PC-3 (cell line): ENCODE measurements at regions not wholly inside any gene's neighbourhood (a gene's known extent, or its start where the extent isn't known, plus 50 kb on each side); places are given as distances from the start of the nearest gene placed in this dataset.
A peak's percentile ranks its signal among the peaks of the same experiment; 100 is the strongest.

Source experiments
- ATAC-seq: fragments of 200-7000 bp; cut with Tn5 transposase; 2 replicates; pipeline ENCODE4 v1.9.1; 2020; ENCODE audit warnings: mild to moderate bottlenecking, moderate library complexity
- BruUV-seq: library from RNA; stranded (reverse); fragments of 400-500 nt; replicated peaks from 2 replicates; lab custom pipeline; 2021; lab: Mats Ljungman, UMichigan
- CTCF ChIA-PET: fragments of 300-600 bp; sonication (Branson Sonifier 250); formaldehyde crosslinking; loops from one replicate; lab custom pipeline; 2022; ENCODE audit warnings: antibody characterized with exemption; lab: Charles Lee
- POLR2A ChIA-PET: fragments of 300-600 bp; sonication (Branson Sonifier 250); formaldehyde crosslinking; loops from one replicate; lab custom pipeline; 2022; ENCODE audit warnings: antibody characterized with exemption; ENCODE audit not compliant: unreplicated experiment; lab: Charles Lee
- DNase-seq: peaks from one replicate; pipeline ENCODE4 v3.0.0-alpha.2; 2015
- H2AFZ ChIP-seq: fragments of 300-600 bp; sonication (generic); 2 replicates; pipeline ENCODE4 v1.6.0; 2016; ENCODE audit warnings: antibody characterized with exemption, low read length
- H3F3A ChIP-seq: fragments of 300-600 bp; sonication (generic); one replicate; pipeline ENCODE4 v1.6.0; 2017; ENCODE audit warnings: antibody characterized with exemption, low read length, control low read depth, mild to moderate bottlenecking; ENCODE audit not compliant: unreplicated experiment
- H3K27ac ChIP-seq: fragments of 300-600 bp; sonication (generic); 2 replicates; pipeline ENCODE4 v1.5.1; 2016; ENCODE audit warnings: mild to moderate bottlenecking, low read length
- H3K27me3 ChIP-seq: fragments of 300-600 bp; sonication (generic); 2 replicates; pipeline ENCODE4 v1.6.1; 2016; ENCODE audit warnings: low read length, mixed read lengths
- H3K36me3 ChIP-seq: fragments of 300-600 bp; sonication (generic); 2 replicates; pipeline ENCODE4 v1.6.1; 2016; ENCODE audit warnings: low read depth, mixed run types, low read length, mixed read lengths
- H3K4me1 ChIP-seq: fragments of 300-600 bp; sonication (generic); 2 replicates; pipeline ENCODE4 v1.5.1; 2016; ENCODE audit warnings: low read length; ENCODE audit not compliant: insufficient read depth
- H3K4me2 ChIP-seq: fragments of 300-600 bp; sonication (generic); 2 replicates; pipeline ENCODE4 v1.6.0; 2016; ENCODE audit warnings: low read length
- H3K4me3 ChIP-seq: fragments of 300-600 bp; sonication (generic); 2 replicates; pipeline ENCODE4 v1.5.1; 2016; ENCODE audit warnings: mild to moderate bottlenecking, low read length, mixed read lengths
- H3K79me2 ChIP-seq: fragments of 300-600 bp; sonication (generic); 2 replicates; pipeline ENCODE4 v1.6.1; 2017; ENCODE audit warnings: low read length, mixed read lengths
- H3K9ac ChIP-seq: fragments of 300-600 bp; sonication (generic); 2 replicates; pipeline ENCODE4 v1.6.0; 2016; ENCODE audit warnings: mild to moderate bottlenecking, low read length
- H3K9me2 ChIP-seq: fragments of 300-600 bp; sonication (generic); replicated peaks from 2 replicates; pipeline ENCODE4 v1.6.1; 2016; ENCODE audit warnings: mixed run types, low read length, mixed read lengths
- H3K9me3 ChIP-seq: fragments of 300-600 bp; sonication (generic); 2 replicates; pipeline ENCODE4 v1.6.1; 2016; ENCODE audit warnings: low read length, mixed read lengths
- H4K20me1 ChIP-seq: fragments of 300-600 bp; sonication (generic); 2 replicates; pipeline ENCODE4 v1.6.1; 2016; ENCODE audit warnings: low read length, mixed read lengths
- EZH2 ChIP-seq: fragments of 300-600 bp; sonication (generic); IDR thresholded peaks from one replicate; pipeline ENCODE4 v1.6.1; 2017; ENCODE audit warnings: antibody characterized with exemption, mild to moderate bottlenecking, low read length; ENCODE audit not compliant: unreplicated experiment
- EZH2phosphoT487 ChIP-seq: fragments of 300-600 bp; sonication (generic); IDR thresholded peaks from 2 replicates; pipeline ENCODE4 v1.6.1; 2018; ENCODE audit warnings: mild to moderate bottlenecking, antibody characterized with exemption, low read length, borderline replicate concordance
- intact Hi-C: fragments of 100-400 bp; cut with micrococcal nuclease; formaldehyde crosslinking; loops from 2 replicates; pipeline ENCODE4 v1.9.0; 2023
- TF ChIP-seq, protein P1 (sequence below): fragments of 300-600 bp; sonication (generic); conservative IDR thresholded peaks from 2 replicates; pipeline ENCODE4 v1.5.1; 2017; ENCODE audit warnings: antibody characterized with exemption, low read depth, mild to moderate bottlenecking, low read length

DNA sequence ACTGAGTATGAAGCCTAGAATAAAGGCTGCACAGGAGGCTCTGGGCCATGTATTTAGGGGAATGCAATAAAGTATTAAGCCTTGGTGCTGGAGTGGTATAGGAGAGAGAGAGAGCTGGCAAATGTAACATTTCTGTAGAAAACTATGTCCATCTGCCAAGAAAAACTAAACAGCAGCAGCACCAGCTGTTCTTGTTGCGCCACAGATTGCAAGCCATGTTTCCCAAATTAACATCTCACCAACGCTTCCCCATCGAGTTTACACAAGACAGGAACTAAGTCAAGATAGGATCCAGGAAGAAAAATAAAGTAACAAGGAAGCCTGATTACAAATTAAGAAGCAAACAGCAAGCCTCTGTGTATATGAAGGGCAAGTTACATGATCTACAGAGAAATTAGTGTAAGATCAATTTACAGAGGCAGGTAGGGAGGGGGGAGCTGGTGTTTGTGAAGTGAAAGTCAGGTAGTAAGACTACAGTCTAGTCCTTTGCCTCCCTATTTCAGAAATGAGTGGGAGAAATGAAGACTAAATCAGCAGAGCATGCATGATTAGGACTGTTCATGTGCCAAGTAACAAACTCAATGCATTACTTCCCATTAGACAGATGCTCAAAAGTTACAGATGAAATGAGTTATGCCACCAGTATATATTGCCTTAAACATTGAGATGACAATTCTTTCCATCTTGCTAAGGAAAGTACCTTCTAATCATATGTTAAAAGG lies 900.5 kb downstream of the EPHA3 start:
- Histone ChIP-seq H3K9me3 (no peaks in the 10 kb centered on the region), H3K36me3 (no peaks in the 10 kb centered on the region), H3K79me2 (no peaks in the 10 kb centered on the region), H4K20me1 (no peaks in the 10 kb centered on the region), H2AFZ (no peak overlapping the region), H3K4me3 (no peak overlapping the region), H3F3A (no peaks in the 10 kb centered on the region), H3K9me2 (no peaks in the 10 kb centered on the region), H3K27me3 (peaks cover 9% of the 10 kb centered on the region; the same call in 1 of the 2 replicates), H3K4me2 (no peak overlapping the region), H3K4me1 (no peaks in the 10 kb centered on the region), H3K9ac (no peak overlapping the region), H3K27ac (no peak overlapping the region)
- CTCF ChIA-PET, result no interaction called here
- no TSS peak for BruUV-seq
- no peak for TF ChIP-seq EZH2phosphoT487
- TF ChIP-seq EZH2, result no peak
- TF ChIP-seq, protein P1, sequence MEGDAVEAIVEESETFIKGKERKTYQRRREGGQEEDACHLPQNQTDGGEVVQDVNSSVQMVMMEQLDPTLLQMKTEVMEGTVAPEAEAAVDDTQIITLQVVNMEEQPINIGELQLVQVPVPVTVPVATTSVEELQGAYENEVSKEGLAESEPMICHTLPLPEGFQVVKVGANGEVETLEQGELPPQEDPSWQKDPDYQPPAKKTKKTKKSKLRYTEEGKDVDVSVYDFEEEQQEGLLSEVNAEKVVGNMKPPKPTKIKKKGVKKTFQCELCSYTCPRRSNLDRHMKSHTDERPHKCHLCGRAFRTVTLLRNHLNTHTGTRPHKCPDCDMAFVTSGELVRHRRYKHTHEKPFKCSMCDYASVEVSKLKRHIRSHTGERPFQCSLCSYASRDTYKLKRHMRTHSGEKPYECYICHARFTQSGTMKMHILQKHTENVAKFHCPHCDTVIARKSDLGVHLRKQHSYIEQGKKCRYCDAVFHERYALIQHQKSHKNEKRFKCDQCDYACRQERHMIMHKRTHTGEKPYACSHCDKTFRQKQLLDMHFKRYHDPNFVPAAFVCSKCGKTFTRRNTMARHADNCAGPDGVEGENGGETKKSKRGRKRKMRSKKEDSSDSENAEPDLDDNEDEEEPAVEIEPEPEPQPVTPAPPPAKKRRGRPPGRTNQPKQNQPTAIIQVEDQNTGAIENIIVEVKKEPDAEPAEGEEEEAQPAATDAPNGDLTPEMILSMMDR, result no peak
- DNase-seq (no peak), ATAC-seq (no peak)
- POLR2A ChIA-PET, result no interaction called here
- intact Hi-C loops, result no loop called here

DNA sequence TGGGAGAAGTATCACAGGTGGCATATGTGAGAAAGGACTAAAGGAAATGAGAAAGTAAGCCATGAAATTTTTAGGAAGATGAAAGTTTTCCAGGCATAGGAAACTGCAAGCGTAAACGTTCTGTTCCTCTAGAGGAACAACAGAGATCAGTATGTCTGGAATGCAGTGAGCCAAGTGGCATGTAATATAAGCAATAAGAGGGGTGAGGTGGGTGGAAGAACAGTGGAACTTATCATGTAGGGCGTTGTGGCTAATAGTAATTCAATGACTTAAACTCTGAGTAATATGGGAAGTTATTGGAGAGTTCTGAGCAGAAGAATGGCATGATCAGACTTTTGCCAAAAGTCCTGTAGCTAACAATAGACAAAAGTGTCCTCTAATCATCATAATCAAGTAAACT lies 902.9 kb downstream of the EPHA3 start:
- Histone ChIP-seq H3K9me3 (no peaks in the 10 kb centered on the region), H3K27ac (no peak overlapping the region), H3K4me2 (no peak overlapping the region), H4K20me1 (no peaks in the 10 kb centered on the region), H3K4me3 (no peak overlapping the region), H3K9me2 (no peaks in the 10 kb centered on the region), H3K4me1 (peaks cover 3% of the 10 kb centered on the region), H3K79me2 (no peaks in the 10 kb centered on the region), H2AFZ (no peak overlapping the region), H3K9ac (no peak overlapping the region), H3F3A (no peaks in the 10 kb centered on the region), H3K27me3 (peaks cover 2% of the 10 kb centered on the region; the same call in 1 of the 2 replicates), H3K36me3 (no peaks in the 10 kb centered on the region)
- peak; percentile 49 for DNase-seq
- ChIA-PET POLR2A (no interaction called here), CTCF (no interaction called here)
- peak; percentile 45 for ATAC-seq
- no peak for TF ChIP-seq EZH2phosphoT487
- TF ChIP-seq, protein P1, result no peak
- TF ChIP-seq EZH2, result no peak
- no TSS peak for BruUV-seq
- intact Hi-C loops, result no loop called here

DNA sequence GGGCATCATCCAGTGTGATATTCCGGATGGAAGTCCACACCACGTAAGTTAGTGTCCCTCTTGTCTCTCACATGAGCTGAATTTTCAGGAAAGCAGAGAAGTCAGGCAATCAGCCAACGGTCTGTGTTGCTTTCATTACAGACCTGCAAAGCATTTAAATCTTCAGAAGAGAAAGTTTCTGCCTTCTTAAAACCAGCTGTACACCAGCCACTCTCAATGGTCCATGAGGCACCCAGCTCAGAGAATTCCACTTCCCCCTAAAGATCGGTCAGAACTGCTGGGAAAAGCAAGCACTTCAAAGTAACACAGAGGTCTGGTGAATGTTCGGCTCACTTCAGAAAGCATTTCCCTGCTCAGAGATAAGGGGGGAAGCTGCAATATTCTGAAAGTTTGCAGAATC lies 903.7 kb downstream of the EPHA3 start:
- ChIA-PET POLR2A (no interaction called here), CTCF (no interaction called here)
- ATAC-seq (no peak), DNase-seq (no peak)
- no peaks in the 10 kb centered on the region for H3K9me2 ChIP-seq
- H4K20me1 ChIP-seq, result no peaks in the 10 kb centered on the region
- H3K27ac ChIP-seq, result no peak overlapping the region
- peak overlapping the region; percentile 41; the same call in 1 of the 2 replicates for H2AFZ ChIP-seq
- no peak overlapping the region for H3K9ac ChIP-seq
- H3K9me3 ChIP-seq, result no peaks in the 10 kb centered on the region
- H3K79me2 ChIP-seq, result no peaks in the 10 kb centered on the region
- TF ChIP-seq, protein P1, result no peak
- TF ChIP-seq EZH2 (no peak), EZH2phosphoT487 (no peak)
- no peaks in the 10 kb centered on the region for H3K36me3 ChIP-seq
- H3K4me3 ChIP-seq, result no peak overlapping the region
- intact Hi-C loops, result no loop called here
- no peaks in the 10 kb centered on the region; the same call in 1 of the 2 replicates for H3K27me3 ChIP-seq
- peaks cover 11% of the 10 kb centered on the region for H3K4me1 ChIP-seq
- no TSS peak for BruUV-seq
- peak overlapping the region; percentile 17; the same call in 1 of the 2 replicates for H3K4me2 ChIP-seq
- no peaks in the 10 kb centered on the region for H3F3A ChIP-seq
